GM12873 (cell line): ENCODE measurements at regions not wholly inside any gene's neighbourhood (a gene's known extent, or its start where the extent isn't known, plus 50 kb on each side); places are given as distances from the start of the nearest gene placed in this dataset.

Source experiments
- CTCF ChIP-seq: IDR thresholded peaks from 2 replicates; pipeline ENCODE4 v1.5.1; 2012; ENCODE audit warnings: low read depth, mild to moderate bottlenecking, moderate library complexity, low read length, control low read depth; ENCODE audit not compliant: insufficient read depth; ENCODE audit errors: missing control alignments

- TF ChIP-seq CTCF: no peak
These were observed 71.0 kb downstream of the SLC25A47 start for GRCh38 chr14:100393906-100394732.

GRCh38 chr14:100394886-100395672 lies 71.9 kb downstream of the SLC25A47 start:
- TF ChIP-seq CTCF: no peak

DNA sequence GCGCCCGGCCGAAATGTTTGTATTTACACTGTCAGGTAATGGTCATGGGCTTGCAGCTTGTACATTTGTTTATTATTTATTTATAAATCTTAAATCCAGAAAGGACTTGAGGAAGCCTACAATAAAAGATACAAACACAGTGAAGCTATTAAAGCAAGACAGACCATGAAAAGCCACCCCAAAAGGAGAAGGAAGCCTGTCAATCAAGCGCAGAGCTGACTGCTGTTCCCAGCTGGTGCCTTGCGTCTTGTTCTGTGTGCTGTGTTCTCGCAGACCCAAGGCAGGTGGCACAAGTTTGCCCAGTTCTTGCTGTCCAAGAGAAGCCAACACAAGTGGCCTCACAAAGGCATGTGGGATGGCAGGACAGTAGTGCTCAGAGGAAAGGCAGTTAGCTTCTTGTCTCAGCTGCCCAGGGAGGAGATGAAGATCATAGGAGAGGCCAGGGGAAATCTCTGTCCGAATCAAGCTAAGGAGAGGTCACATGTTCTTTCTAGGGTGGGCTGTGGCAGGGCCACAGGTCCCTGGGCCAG lies 73.2 kb downstream of the SLC25A47 start:
- no peak for TF ChIP-seq CTCF

- no peak for TF ChIP-seq CTCF
These were observed 73.9 kb downstream of the SLC25A47 start for GRCh38 chr14:100397005-100397404.

- TF ChIP-seq CTCF: no peak
These were observed 74.9 kb downstream of the SLC25A47 start for GRCh38 chr14:100398044-100398443.

DNA sequence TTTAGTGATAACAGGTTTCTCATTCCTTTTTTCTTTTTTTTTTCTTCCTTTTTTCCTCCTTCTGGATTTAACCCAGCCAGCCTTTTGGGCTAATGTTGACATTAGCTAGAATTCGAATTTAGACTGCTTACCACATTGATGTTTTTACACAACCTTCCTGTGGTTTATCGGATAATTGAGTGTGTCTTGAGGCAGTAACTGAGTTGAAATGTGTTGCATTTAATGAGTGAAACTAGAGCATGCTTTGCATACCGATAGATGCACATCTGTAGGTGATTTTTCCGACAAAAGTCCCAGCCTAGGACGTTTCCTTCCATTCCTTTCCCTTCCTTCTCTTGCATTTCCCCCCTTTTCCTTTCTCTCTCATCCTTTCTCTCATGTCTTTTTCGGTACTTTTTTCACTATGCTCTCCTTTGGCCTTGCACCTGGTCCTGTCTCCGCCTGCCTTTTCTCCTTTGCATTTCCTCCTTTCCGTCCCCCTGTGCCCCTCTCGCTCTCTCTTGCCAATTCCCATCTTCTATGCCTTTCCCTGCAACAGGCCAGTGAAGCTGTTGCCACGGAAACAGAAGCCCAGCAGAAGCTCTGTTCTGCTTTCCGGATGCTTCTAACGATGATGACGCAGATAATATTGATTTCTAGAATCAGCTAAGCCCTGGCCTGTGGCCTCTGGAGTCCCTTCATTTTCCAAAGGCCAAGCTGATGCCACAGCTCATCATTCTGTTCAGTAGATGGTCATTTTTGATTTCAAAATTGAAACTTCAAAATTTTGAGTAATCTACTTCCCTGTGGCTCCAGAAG lies 76.1 kb downstream of the SLC25A47 start:
- TF ChIP-seq CTCF: no peak

GRCh38 chr14:100400115-100400514 lies 77.0 kb downstream of the SLC25A47 start:
- TF ChIP-seq CTCF: no peak
